ENCODE measurements at regions not wholly inside any gene's neighbourhood (a gene's known extent, or its start where the extent isn't known, plus 50 kb on each side); places are given as distances from the start of the nearest gene placed in this dataset.

DNA sequence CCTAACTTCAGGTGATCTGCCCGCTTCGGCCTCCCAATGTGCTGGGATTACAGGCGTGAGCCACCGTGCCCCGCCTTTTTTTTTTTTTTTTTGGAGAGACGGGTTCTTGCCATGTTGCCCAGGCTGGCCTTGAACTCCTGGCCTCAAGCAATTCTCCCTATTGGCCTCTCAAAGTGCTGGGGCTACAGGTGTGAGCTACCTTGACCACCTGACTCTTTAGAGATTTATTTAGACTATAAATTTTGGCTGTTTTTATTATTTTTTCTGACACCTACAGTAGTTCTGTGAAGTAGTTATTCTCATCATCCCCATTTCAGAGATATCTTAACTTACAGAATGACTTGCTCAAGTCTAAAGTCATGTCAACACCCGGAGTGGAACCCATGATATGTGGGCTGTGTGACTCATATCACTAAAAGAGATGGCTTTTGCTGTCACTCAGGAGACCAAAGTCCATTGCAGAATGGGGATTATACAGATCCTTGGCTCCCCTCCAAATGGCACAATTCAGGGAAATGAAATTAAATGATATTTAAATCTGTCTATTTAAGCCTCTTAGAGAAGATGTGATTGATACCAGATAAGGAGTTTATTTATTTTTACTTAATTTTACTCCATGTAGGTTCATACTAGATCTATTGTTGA lies 93.2 kb downstream of the CTH start:
- TF ChIP-seq, protein P1, sequence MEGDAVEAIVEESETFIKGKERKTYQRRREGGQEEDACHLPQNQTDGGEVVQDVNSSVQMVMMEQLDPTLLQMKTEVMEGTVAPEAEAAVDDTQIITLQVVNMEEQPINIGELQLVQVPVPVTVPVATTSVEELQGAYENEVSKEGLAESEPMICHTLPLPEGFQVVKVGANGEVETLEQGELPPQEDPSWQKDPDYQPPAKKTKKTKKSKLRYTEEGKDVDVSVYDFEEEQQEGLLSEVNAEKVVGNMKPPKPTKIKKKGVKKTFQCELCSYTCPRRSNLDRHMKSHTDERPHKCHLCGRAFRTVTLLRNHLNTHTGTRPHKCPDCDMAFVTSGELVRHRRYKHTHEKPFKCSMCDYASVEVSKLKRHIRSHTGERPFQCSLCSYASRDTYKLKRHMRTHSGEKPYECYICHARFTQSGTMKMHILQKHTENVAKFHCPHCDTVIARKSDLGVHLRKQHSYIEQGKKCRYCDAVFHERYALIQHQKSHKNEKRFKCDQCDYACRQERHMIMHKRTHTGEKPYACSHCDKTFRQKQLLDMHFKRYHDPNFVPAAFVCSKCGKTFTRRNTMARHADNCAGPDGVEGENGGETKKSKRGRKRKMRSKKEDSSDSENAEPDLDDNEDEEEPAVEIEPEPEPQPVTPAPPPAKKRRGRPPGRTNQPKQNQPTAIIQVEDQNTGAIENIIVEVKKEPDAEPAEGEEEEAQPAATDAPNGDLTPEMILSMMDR (IDR thresholded peaks at IDR 0.05), result no peak
- TF ChIP-seq POLR2A (IDR thresholded peaks at IDR 0.05), result no peak
